ENCODE measurements at regions not wholly inside any gene's neighbourhood (a gene's known extent, or its start where the extent isn't known, plus 50 kb on each side); places are given as distances from the start of the nearest gene placed in this dataset.

DNA sequence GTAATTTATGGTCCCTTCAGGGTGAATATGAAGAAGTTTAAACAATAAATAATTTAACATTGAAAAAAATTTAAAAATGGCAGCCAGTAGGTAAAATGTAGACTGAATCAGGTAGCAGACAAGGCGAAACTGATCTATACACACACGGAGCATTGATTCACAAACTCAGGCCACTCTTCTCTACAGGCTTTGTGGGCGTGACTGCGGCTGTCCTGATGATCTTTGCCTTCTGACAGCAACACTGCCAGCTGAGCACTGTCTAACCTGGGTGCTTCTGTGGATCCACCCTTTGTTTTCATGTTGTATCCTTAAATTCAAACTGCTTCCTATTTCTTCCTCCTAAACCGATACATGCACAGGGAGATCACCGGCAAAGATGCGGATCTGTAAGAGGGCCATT is 315.4 kb upstream of the ADCY2 start:
- TF ChIP-seq LEF1 (IDR thresholded peaks at IDR 0.05; ENCODE audit: borderline replicate concordance), result no peak
- TF ChIP-seq FOXK2 (IDR thresholded peaks at IDR 0.05), result no peak
- no peak for TF ChIP-seq TARDBP (IDR thresholded peaks at IDR 0.05)
- TF ChIP-seq SP1 (IDR thresholded peaks at IDR 0.05), result no peak
- no peak for TF ChIP-seq ZNF384 (IDR thresholded peaks at IDR 0.05)
- TF ChIP-seq HDGF (IDR thresholded peaks at IDR 0.05; ENCODE audit: borderline replicate concordance), result no peak
- no peak for TF ChIP-seq NFRKB (IDR thresholded peaks at IDR 0.05)
- TF ChIP-seq CTBP1 (IDR thresholded peaks at IDR 0.05; ENCODE audit: borderline replicate concordance), result no peak
- no peak for TF ChIP-seq ELF4 (IDR thresholded peaks at IDR 0.05)
- TF ChIP-seq BHLHE40 (IDR thresholded peaks at IDR 0.05; ENCODE audit: borderline replicate concordance), result no peak
- no peak for TF ChIP-seq SUZ12 (IDR thresholded peaks at IDR 0.05)
- no peak for TF ChIP-seq FOXM1 (IDR thresholded peaks at IDR 0.05; ENCODE audit: borderline replicate concordance)

Data from HEK293T (cell line).